ENCODE measurements at regions not wholly inside any gene's neighbourhood (a gene's known extent, or its start where the extent isn't known, plus 50 kb on each side); places are given as distances from the start of the nearest gene placed in this dataset.

DNA sequence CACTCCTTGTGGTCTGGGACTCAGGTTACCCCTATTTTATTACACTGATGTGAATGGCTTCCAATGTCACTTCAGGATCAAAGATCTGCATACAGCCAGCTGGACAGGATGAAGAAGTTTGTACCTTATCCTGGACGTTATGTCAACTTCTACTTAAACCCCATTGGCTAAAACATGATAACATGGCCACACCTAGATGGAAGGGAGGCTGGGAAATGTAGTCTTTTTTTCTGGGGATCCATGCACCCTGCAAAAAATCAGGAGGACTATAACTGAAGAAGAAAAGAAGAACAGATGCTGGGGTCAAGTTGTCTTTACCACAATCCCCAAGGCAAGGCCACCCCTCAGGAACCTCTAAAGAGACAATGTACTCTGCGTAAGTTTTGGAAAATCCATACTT, 459.2 kb downstream of the BCOR start:
- no TSS peak for BruUV-seq (replicated peaks)
- no peaks in the 10 kb centered on the region for H3K9me3 Mint-ChIP-seq (ENCODE audit: low read depth, unreplicated experiment)
- intact Hi-C loops (cut with micrococcal nuclease; ENCODE audit: unreplicated experiment): no loop called here

DNA sequence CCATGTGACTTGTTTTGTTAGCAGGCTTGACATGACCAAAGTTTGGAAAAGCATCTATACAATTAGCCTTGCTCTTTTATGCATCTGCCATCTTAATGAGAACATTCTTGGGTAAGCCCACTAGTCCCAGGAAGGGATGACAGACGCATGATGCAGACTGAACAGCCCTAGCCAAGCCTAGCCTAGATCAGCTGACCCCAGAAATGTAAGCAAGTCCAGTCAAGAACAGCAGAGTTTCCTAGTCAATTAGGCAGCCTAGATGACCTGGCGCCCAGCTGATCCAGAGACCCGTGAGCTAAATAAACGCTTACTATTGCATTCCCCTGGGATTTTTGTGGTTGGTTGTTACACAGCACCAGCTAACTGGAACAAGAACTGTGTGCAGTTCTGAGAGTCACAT, 457.9 kb downstream of the BCOR start:
- Mint-ChIP-seq H3K27ac (ENCODE audit: unreplicated experiment) (no peak overlapping the region), H3K27me3 (ENCODE audit: unreplicated experiment) (peaks cover 30% of the 10 kb centered on the region), H3K4me3 (ENCODE audit: low read depth, unreplicated experiment) (no peak overlapping the region), H3K4me1 (ENCODE audit: low read depth, unreplicated experiment) (peaks cover 11% of the 10 kb centered on the region), H3K9me3 (ENCODE audit: low read depth, unreplicated experiment) (no peaks in the 10 kb centered on the region), H3K36me3 (ENCODE audit: insufficient read depth, unreplicated experiment) (no peaks in the 10 kb centered on the region)
- TF ChIP-seq, protein P1, sequence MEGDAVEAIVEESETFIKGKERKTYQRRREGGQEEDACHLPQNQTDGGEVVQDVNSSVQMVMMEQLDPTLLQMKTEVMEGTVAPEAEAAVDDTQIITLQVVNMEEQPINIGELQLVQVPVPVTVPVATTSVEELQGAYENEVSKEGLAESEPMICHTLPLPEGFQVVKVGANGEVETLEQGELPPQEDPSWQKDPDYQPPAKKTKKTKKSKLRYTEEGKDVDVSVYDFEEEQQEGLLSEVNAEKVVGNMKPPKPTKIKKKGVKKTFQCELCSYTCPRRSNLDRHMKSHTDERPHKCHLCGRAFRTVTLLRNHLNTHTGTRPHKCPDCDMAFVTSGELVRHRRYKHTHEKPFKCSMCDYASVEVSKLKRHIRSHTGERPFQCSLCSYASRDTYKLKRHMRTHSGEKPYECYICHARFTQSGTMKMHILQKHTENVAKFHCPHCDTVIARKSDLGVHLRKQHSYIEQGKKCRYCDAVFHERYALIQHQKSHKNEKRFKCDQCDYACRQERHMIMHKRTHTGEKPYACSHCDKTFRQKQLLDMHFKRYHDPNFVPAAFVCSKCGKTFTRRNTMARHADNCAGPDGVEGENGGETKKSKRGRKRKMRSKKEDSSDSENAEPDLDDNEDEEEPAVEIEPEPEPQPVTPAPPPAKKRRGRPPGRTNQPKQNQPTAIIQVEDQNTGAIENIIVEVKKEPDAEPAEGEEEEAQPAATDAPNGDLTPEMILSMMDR (IDR thresholded peaks at IDR 0.05; ENCODE audit: unreplicated experiment): no peak
- CTCF ChIA-PET: no interaction called here
- intact Hi-C loops (cut with micrococcal nuclease; ENCODE audit: unreplicated experiment): no loop called here
- DNase-seq: no peak
- BruUV-seq (replicated peaks): no TSS peak

More for the DNA sequence above, 459.2 kb downstream of the BCOR start:
- H3K36me3 Mint-ChIP-seq (ENCODE audit: insufficient read depth, unreplicated experiment): no peaks in the 10 kb centered on the region
- TF ChIP-seq, protein P1 (IDR thresholded peaks at IDR 0.05; ENCODE audit: unreplicated experiment): no peak
- CTCF ChIA-PET: no interaction called here
- no peak overlapping the region for H3K4me3 Mint-ChIP-seq (ENCODE audit: low read depth, unreplicated experiment)
- H3K4me1 Mint-ChIP-seq (ENCODE audit: low read depth, unreplicated experiment): peaks cover 11% of the 10 kb centered on the region
- peaks cover 30% of the 10 kb centered on the region for H3K27me3 Mint-ChIP-seq (ENCODE audit: unreplicated experiment)
- H3K27ac Mint-ChIP-seq (ENCODE audit: unreplicated experiment): no peak overlapping the region
- no peak for DNase-seq

DNA sequence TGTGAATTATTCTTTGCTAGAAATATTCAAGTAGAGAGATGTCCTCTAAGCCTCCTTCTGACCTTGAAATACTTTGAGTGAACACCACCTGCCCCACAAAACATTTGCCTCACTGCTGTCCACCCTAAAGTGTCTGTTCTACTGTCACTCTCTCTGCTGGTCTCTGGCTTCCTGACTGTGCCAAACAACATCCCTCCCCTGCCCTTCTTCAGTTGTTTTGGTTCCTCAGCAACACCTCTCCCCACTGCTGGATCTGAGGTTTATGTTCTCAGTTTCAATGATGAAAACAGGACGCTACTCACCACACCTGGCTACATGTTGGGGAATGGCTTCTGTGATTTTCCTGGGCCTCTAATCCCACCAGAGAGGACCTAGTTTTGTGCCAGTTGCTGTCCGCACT, 456.9 kb downstream of the BCOR start:
- no TSS peak for BruUV-seq (replicated peaks)
- peaks cover 11% of the 10 kb centered on the region for H3K4me1 Mint-ChIP-seq (ENCODE audit: low read depth, unreplicated experiment)
- H3K4me3 Mint-ChIP-seq (ENCODE audit: low read depth, unreplicated experiment): no peak overlapping the region
- intact Hi-C loops (cut with micrococcal nuclease; ENCODE audit: unreplicated experiment): no loop called here
- H3K9me3 Mint-ChIP-seq (ENCODE audit: low read depth, unreplicated experiment): no peaks in the 10 kb centered on the region
- H3K27ac Mint-ChIP-seq (ENCODE audit: unreplicated experiment): no peak overlapping the region
- H3K36me3 Mint-ChIP-seq (ENCODE audit: insufficient read depth, unreplicated experiment): no peaks in the 10 kb centered on the region
- TF ChIP-seq, protein P1 (IDR thresholded peaks at IDR 0.05; ENCODE audit: unreplicated experiment): no peak
- CTCF ChIA-PET: no interaction called here
- no peak for DNase-seq
- H3K27me3 Mint-ChIP-seq (ENCODE audit: unreplicated experiment): peaks cover 30% of the 10 kb centered on the region

DNA sequence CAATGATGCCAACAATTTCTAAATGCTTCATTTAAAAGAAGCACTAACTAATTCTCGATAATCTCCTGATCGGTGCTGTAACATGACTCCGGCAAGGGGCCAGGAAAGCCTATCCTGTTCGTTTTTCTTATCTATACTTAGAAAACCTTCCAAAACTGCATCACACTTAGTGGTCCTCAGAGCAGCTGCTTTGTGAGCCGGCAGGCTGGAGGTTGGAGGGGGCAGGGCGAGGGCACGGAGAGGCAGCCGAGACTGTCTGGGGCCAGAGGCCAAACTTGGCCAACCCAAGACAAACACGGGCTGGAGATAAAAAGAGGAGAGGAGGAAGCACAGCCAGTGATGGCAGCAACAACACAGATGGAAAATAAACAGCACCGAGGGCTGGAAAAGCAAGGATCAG, 455.7 kb downstream of the BCOR start:
- peaks cover 11% of the 10 kb centered on the region for H3K4me1 Mint-ChIP-seq (ENCODE audit: low read depth, unreplicated experiment)
- no peak overlapping the region for H3K27ac Mint-ChIP-seq (ENCODE audit: unreplicated experiment)
- intact Hi-C loops (cut with micrococcal nuclease; ENCODE audit: unreplicated experiment): no loop called here
- no TSS peak for BruUV-seq (replicated peaks)
- no peaks in the 10 kb centered on the region for H3K9me3 Mint-ChIP-seq (ENCODE audit: low read depth, unreplicated experiment)
- TF ChIP-seq, protein P1 (IDR thresholded peaks at IDR 0.05; ENCODE audit: unreplicated experiment): no peak
- peaks cover 30% of the 10 kb centered on the region for H3K27me3 Mint-ChIP-seq (ENCODE audit: unreplicated experiment)
- peak overlapping the region; percentile 12 for H3K4me3 Mint-ChIP-seq (ENCODE audit: low read depth, unreplicated experiment)
- CTCF ChIA-PET: no interaction called here
- H3K36me3 Mint-ChIP-seq (ENCODE audit: insufficient read depth, unreplicated experiment): no peaks in the 10 kb centered on the region
- no peak for DNase-seq

DNA sequence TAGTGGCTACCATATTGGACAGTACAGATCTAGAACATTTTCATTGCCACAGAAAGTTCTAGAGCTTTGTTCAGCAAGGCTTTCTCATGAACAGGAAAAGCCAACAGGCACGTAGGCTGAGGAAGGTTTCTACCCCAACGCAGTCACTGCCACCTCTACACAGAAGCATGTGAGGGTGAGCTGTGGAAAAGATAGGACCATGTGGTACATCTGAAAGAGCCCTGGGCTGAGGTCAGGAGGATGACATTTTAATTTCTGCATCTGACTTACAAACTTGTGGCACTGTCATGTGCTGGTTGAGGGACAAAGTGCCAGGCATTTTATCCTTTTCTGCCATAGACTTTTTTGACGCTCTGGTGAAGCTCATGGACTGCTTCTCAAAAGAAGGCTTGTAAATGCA, 454.2 kb downstream of the BCOR start:
- Mint-ChIP-seq H3K4me1 (ENCODE audit: low read depth, unreplicated experiment) (peaks cover 11% of the 10 kb centered on the region), H3K4me3 (ENCODE audit: low read depth, unreplicated experiment) (no peak overlapping the region), H3K9me3 (ENCODE audit: low read depth, unreplicated experiment) (no peaks in the 10 kb centered on the region), H3K27me3 (ENCODE audit: unreplicated experiment) (peaks cover 30% of the 10 kb centered on the region), H3K36me3 (ENCODE audit: insufficient read depth, unreplicated experiment) (no peaks in the 10 kb centered on the region), H3K27ac (ENCODE audit: unreplicated experiment) (no peak overlapping the region)
- no peak for DNase-seq
- TF ChIP-seq, protein P1 (IDR thresholded peaks at IDR 0.05; ENCODE audit: unreplicated experiment): no peak
- intact Hi-C loops (cut with micrococcal nuclease; ENCODE audit: unreplicated experiment): no loop called here
- no TSS peak for BruUV-seq (replicated peaks)
- CTCF ChIA-PET: no interaction called here

All from Calu3 (cell line).